Prostate gland (tissue), 2 donors: ENCODE measurements at regions not wholly inside any gene's neighbourhood (a gene's known extent, or its start where the extent isn't known, plus 50 kb on each side); places are given as distances from the start of the nearest gene placed in this dataset.
A peak's percentile ranks its signal among the peaks of the same experiment; 100 is the strongest.

ENCODE experiments used
- DNase-seq: peaks from one replicate; pipeline ENCODE4 v3.0.0-alpha.2; 2019; ENCODE audit warnings: low spot score
- H3K27ac ChIP-seq, 2 donors: fragments of 200-600 bp; sonication (generic); 2 replicates each; pipeline ENCODE4 v1.5.1; 2017 to 2019
- H3K27me3 ChIP-seq: fragments of 200-600 bp; sonication (generic); replicated peaks from 2 replicates; pipeline ENCODE4 v1.5.1; 2019; ENCODE audit not compliant: insufficient read depth
- H3K36me3 ChIP-seq, 2 donors: fragments of 200-600 bp; sonication (generic); 1 replicate in 1 of 2; 2 replicates in 1 of 2; pipeline versions ENCODE4 v1.5.1 to v1.8.1; 2017 to 2019
- H3K4me1 ChIP-seq: fragments of 200-600 bp; sonication (generic); replicated peaks from 2 replicates; pipeline ENCODE4 v1.5.1; 2019
- H3K4me3 ChIP-seq, 2 donors: fragments of 200-600 bp; sonication (generic); 2 replicates each; pipeline ENCODE4 v1.5.1; 2017 to 2019
- H3K9me3 ChIP-seq: fragments of 200-600 bp; sonication (generic); 2 replicates; pipeline ENCODE4 v1.5.1; 2017
- POLR2A ChIP-seq: fragments of 450-650 bp; IDR thresholded peaks from one replicate; pipeline ENCODE4 v1.6.1; 2016; ENCODE audit warnings: antibody characterized with exemption, mild to moderate bottlenecking
- POLR2AphosphoS5 ChIP-seq: sonication (generic); formaldehyde crosslinking; IDR thresholded peaks from one replicate; pipeline ENCODE4 v1.6.1; 2017; ENCODE audit warnings: antibody characterized with exemption
- WGBS: methylation state at CpG from one replicate; pipeline ENCODE4 v1.1.5; 2018; 5-methylcytosine and 5-hydroxymethylcytosine counted together
- intact Hi-C: fragments of 100-400 bp; cut with DNase I; formaldehyde crosslinking; loops from one replicate; pipeline ENCODE4 v1.14.2; 2022
- TF ChIP-seq, protein P1 (sequence below), 4 experiments: fragments of 200-600 bp in 2 of 4; fragments of 450-650 bp in 2 of 4; sonication (generic) in 2 of 4; IDR thresholded peaks; 1 replicate in 3 of 4; 2 replicates in 1 of 4; pipeline ENCODE4 v1.5.1; 2016 to 2019; ENCODE audit warnings: antibody characterized with exemption in 4 of 4, mild to moderate bottlenecking in 2 of 4, moderate library complexity in 2 of 4

DNA sequence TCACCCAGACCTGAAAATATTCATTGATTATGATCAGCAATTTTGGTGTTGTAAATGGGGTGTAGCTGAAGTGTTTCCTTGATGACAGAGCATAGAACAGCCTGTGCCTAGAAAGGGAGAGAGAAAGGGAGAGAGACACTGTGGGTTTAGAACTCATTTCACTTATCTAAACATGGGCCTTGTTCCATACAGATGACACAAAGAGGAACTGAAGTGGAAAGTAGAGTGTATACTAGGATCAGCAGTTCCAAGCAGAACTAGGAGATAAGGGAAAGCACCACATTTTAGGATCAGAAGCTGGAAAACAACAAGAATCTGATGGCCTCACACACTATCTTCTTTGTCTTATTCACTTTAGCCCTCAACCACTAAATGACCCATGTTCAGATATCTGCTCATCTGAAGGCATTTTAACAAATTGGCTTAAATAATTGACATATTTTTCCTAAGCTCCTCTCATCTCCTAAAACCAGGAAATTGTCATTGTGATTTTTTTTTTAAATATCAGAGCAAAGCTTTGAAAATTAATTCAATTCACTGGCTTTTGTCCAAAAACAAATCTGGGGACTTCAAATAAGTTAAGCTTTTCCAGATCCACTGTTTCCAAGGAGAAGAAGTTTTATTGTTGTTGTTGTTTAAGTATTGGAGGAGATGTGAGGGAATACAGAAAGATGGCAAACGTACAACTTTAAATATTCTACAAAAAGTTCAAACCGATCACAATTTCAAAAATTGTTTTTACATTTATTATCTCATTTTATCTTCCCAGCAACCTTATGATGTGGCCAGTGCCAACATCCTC lies 103.8 kb downstream of the LYPLAL1 start:
- Histone ChIP-seq H3K4me1 (peaks cover 7% of the 10 kb centered on the region), H3K27ac (peak overlapping the region in 1 of 2 donors; percentile 15), H3K4me3 (no peak overlapping the region), H3K27me3 (no peaks in the 10 kb centered on the region), H3K36me3 (no peaks in the 10 kb centered on the region), H3K9me3 (no peaks in the 10 kb centered on the region)
- TF ChIP-seq POLR2AphosphoS5 (no peak), POLR2A (no peak)
- TF ChIP-seq, protein P1, sequence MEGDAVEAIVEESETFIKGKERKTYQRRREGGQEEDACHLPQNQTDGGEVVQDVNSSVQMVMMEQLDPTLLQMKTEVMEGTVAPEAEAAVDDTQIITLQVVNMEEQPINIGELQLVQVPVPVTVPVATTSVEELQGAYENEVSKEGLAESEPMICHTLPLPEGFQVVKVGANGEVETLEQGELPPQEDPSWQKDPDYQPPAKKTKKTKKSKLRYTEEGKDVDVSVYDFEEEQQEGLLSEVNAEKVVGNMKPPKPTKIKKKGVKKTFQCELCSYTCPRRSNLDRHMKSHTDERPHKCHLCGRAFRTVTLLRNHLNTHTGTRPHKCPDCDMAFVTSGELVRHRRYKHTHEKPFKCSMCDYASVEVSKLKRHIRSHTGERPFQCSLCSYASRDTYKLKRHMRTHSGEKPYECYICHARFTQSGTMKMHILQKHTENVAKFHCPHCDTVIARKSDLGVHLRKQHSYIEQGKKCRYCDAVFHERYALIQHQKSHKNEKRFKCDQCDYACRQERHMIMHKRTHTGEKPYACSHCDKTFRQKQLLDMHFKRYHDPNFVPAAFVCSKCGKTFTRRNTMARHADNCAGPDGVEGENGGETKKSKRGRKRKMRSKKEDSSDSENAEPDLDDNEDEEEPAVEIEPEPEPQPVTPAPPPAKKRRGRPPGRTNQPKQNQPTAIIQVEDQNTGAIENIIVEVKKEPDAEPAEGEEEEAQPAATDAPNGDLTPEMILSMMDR (IDR thresholded peaks at IDR 0.05), result no peak
- intact Hi-C loops, result loop anchor here (10.0 kb wide), 1 partner anchor 933 kb away; the partner anchor contains the start of gene TGFB2
- 81% methylated on average over 2 of the region's 2 CpGs for WGBS
- DNase-seq, result no peak

GRCh38 chr1:219276049-219276738 lies 102.5 kb downstream of the LYPLAL1 start:
- no peak for DNase-seq
- peaks cover 7% of the 10 kb centered on the region for H3K4me1 ChIP-seq
- H3K36me3 ChIP-seq, result no peaks in the 10 kb centered on the region
- WGBS, result 77% methylated on average over 5 of the region's 5 CpGs
- no peak overlapping the region for H3K27ac ChIP-seq
- no peak for TF ChIP-seq POLR2A
- TF ChIP-seq, protein P1 (IDR thresholded peaks at IDR 0.05), result no peak
- no peak for TF ChIP-seq POLR2AphosphoS5
- no peaks in the 10 kb centered on the region for H3K9me3 ChIP-seq
- H3K4me3 ChIP-seq, result no peak overlapping the region
- H3K27me3 ChIP-seq, result no peaks in the 10 kb centered on the region
- intact Hi-C loops, result loop anchor here (10.0 kb wide), 1 partner anchor 931 kb away; the partner anchor contains the start of gene TGFB2

- DNase-seq, result no peak
- TF ChIP-seq POLR2A (no peak), POLR2AphosphoS5 (no peak)
- TF ChIP-seq, protein P1 (IDR thresholded peaks at IDR 0.05), result no peak
- Histone ChIP-seq H3K36me3 (no peaks in the 10 kb centered on the region), H3K27ac (no peak overlapping the region), H3K9me3 (no peaks in the 10 kb centered on the region), H3K4me1 (no peaks in the 10 kb centered on the region), H3K27me3 (no peaks in the 10 kb centered on the region), H3K4me3 (no peak overlapping the region)
- WGBS, result 83% methylated on average over 3 of the region's 3 CpGs
- intact Hi-C loops, result loop anchor here (10.0 kb wide), 1 partner anchor 928 kb away; the partner anchor contains the start of gene TGFB2
Observed at GRCh38 chr1:219273088-219273686, 99.5 kb downstream of the LYPLAL1 start.

DNA sequence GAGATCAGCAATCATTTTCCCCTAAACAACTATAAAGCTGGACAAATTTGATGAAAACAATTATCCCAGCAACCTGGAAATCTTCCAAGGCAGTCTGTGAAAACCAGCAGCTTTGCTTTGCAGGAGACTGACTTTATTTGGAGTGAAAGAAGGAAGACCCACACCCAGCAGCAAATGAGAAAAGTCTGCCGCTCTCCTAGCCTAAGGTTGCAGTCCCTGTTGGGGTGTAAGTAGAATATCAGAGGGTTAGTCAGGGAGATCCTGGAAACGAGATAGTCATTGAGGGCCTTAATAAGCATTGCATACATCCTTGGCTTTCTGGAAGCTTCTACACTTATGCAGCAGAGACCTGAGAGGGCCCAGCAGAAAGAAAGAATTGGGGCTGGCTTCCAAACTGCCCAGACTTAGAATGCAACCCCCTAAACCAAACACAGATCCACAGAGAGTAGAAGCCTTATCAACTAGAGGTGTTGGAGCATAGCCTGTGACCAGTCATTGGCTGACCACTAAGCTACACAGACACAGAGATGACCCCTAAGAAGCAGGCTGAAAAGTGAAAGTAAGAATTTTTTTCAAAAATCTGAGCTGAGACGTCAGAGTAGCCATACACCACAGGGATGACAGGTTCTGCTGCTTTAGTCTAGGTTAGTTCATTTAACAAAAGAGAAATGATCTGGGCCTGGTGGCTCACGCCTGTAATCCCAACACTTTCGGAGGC lies 98.3 kb downstream of the LYPLAL1 start:
- 55% methylated on average over 5 of the region's 5 CpGs for WGBS
- Histone ChIP-seq H3K27me3 (no peaks in the 10 kb centered on the region), H3K27ac (peak overlapping the region in 1 of 2 donors; percentile 29), H3K4me1 (no peaks in the 10 kb centered on the region), H3K36me3 (no peaks in the 10 kb centered on the region), H3K4me3 (no peak overlapping the region), H3K9me3 (no peaks in the 10 kb centered on the region)
- TF ChIP-seq POLR2AphosphoS5 (no peak), POLR2A (no peak)
- TF ChIP-seq, protein P1 (IDR thresholded peaks at IDR 0.05), result no peak
- intact Hi-C loops, result loop anchor here (10.0 kb wide), 1 partner anchor 927 kb away; the partner anchor contains the start of gene TGFB2
- no peak for DNase-seq
